GM12892 (cell line): ENCODE measurements at regions not wholly inside any gene's neighbourhood (a gene's known extent, or its start where the extent isn't known, plus 50 kb on each side); places are given as distances from the start of the nearest gene placed in this dataset.

Experiments
- POLR2A ChIP-seq: IDR thresholded peaks from 2 replicates; pipeline ENCODE4 v1.6.1; 2011; ENCODE audit warnings: low read depth, low read length, control low read depth
- POLR2AphosphoS5 ChIP-seq: IDR thresholded peaks from 2 replicates; pipeline ENCODE4 v1.6.1; 2011; ENCODE audit warnings: low read depth, low read length, control low read depth
- TAF1 ChIP-seq: IDR thresholded peaks from 2 replicates; pipeline ENCODE4 v1.6.1; 2011; ENCODE audit warnings: low read depth, mild to moderate bottlenecking, control low read depth, low read length, borderline replicate concordance

DNA sequence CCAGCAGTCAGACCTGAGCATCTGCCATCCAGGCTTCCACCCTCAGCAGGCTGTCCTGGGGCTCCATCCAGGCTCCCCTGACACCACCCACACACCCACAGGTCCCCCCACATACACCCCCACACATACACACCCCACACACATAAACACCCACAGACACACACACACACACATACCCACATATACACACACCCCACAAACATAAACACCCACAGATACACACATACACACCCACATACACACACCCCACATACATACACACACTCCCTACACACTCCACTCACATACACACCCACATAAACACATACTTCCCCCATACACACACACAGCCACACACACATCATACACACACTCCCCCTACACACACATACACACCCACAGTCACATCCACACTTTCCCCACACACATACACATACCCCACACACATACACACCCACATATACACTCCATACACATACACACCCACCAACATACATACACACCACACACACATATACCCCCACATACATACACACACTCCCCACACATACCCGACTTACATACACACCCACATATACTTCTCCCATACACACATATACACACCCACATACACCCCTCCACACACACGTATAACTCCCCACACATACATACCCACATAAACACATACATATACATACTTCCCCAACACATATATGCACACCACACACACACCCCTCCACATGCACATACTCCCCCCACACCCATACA is 183.3 kb upstream of the ETAA1 start:
- no peak for TF ChIP-seq POLR2AphosphoS5
- TF ChIP-seq POLR2A, result no peak
- TF ChIP-seq TAF1, result no peak
